HG03558 (cell line): ENCODE measurements at regions not wholly inside any gene's neighbourhood (a gene's known extent, or its start where the extent isn't known, plus 50 kb on each side); places are given as distances from the start of the nearest gene placed in this dataset.
"Not testable (repeated sequence)": the region's sequence is repeated elsewhere in the genome, so short reads cannot be mapped to it uniquely, and the experiment has no call there.

Experiments used
- ATAC-seq: cut with Tn5 transposase; IDR thresholded peaks from one replicate; pipeline ENCODE4 v1.9.1; 2021; ENCODE audit warnings: moderate number of reproducible peaks; ENCODE audit not compliant: unreplicated experiment; ENCODE audit errors: extremely low read depth

- no peak for ATAC-seq
These were observed 117.2 kb upstream of the FGGY start for GRCh38 chr1:59179673-59180072.

- no peak for ATAC-seq
These were observed 116.2 kb upstream of the FGGY start for GRCh38 chr1:59180735-59181134.

- no peak for ATAC-seq
These were observed 113.1 kb upstream of the FGGY start for GRCh38 chr1:59183749-59184317.

GRCh38 chr1:59184365-59184905 lies 112.5 kb upstream of the FGGY start:
- ATAC-seq: no peak

GRCh38 chr1:59185163-59185860 lies 111.6 kb upstream of the FGGY start:
- no peak for ATAC-seq

- no peak for ATAC-seq
These were observed 110.2 kb upstream of the FGGY start for GRCh38 chr1:59186656-59187055.

- ATAC-seq: no peak
These were observed 108.3 kb upstream of the FGGY start for GRCh38 chr1:59188413-59189213.

GRCh38 chr1:59193443-59194093 lies 103.3 kb upstream of the FGGY start:
- ATAC-seq: no peak

GRCh38 chr1:59194621-59195020 lies 102.3 kb upstream of the FGGY start:
- ATAC-seq: no peak

- ATAC-seq: no peak
These were observed 101.7 kb upstream of the FGGY start for GRCh38 chr1:59195151-59195550.

- ATAC-seq: no peak
These were observed 98.3 kb upstream of the FGGY start for GRCh38 chr1:59198564-59198963.

- no peak for ATAC-seq
These were observed 97.7 kb upstream of the FGGY start for GRCh38 chr1:59199147-59199546.

GRCh38 chr1:59199719-59200376 lies 97.0 kb upstream of the FGGY start:
- no peak for ATAC-seq

- no peak for ATAC-seq
These were observed 95.6 kb upstream of the FGGY start for GRCh38 chr1:59201341-59201740.

GRCh38 chr1:59202455-59202854 lies 94.4 kb upstream of the FGGY start:
- ATAC-seq: no peak

GRCh38 chr1:59204001-59204400 lies 92.9 kb upstream of the FGGY start:
- no peak for ATAC-seq

- not testable (repeated sequence) for ATAC-seq
These were observed 90.3 kb upstream of the FGGY start for GRCh38 chr1:59206616-59207015.

- ATAC-seq: not testable (repeated sequence)
These were observed 86.5 kb upstream of the FGGY start for GRCh38 chr1:59210430-59210829.

- no peak for ATAC-seq
These were observed 84.2 kb upstream of the FGGY start for GRCh38 chr1:59212706-59213105.
